ENCODE measurements at regions not wholly inside any gene's neighbourhood (a gene's known extent, or its start where the extent isn't known, plus 50 kb on each side); places are given as distances from the start of the nearest gene placed in this dataset.
"Not testable (repeated sequence)": the region's sequence is repeated elsewhere in the genome, so short reads cannot be mapped to it uniquely, and the experiment has no call there.

DNA sequence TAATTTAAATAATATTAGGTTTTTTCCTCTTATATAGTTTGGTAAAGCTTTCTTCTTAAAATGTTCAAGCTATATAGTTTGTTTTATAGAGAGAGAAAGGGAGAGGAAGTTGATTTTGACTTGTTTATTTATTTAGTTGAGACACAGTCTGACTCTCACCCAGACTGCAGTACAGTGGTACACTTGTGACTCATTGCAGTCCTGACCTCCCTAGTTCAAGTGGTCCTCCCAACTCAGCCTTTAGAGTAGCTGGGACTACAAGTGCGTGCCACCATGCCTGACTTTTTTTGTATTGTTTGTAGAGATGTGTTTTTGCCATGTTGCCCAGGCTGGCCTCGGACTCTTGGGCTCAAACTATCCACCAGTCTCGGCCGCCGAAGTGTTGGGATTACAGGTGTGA lies 187.4 kb upstream of the TGIF2LY start:
- TF ChIP-seq, protein P1, sequence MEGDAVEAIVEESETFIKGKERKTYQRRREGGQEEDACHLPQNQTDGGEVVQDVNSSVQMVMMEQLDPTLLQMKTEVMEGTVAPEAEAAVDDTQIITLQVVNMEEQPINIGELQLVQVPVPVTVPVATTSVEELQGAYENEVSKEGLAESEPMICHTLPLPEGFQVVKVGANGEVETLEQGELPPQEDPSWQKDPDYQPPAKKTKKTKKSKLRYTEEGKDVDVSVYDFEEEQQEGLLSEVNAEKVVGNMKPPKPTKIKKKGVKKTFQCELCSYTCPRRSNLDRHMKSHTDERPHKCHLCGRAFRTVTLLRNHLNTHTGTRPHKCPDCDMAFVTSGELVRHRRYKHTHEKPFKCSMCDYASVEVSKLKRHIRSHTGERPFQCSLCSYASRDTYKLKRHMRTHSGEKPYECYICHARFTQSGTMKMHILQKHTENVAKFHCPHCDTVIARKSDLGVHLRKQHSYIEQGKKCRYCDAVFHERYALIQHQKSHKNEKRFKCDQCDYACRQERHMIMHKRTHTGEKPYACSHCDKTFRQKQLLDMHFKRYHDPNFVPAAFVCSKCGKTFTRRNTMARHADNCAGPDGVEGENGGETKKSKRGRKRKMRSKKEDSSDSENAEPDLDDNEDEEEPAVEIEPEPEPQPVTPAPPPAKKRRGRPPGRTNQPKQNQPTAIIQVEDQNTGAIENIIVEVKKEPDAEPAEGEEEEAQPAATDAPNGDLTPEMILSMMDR (IDR thresholded peaks at IDR 0.05): not testable (repeated sequence)
- not testable (repeated sequence) for TF ChIP-seq EZH2 (IDR thresholded peaks at IDR 0.05; ENCODE audit: borderline replicate concordance, insufficient read depth, low read depth, low read length, poor library complexity, severe bottlenecking)
